Right lung (tissue), 2 donors: ENCODE measurements at regions not wholly inside any gene's neighbourhood (a gene's known extent, or its start where the extent isn't known, plus 50 kb on each side); places are given as distances from the start of the nearest gene placed in this dataset.
"Not testable (repeated sequence)": the region's sequence is repeated elsewhere in the genome, so short reads cannot be mapped to it uniquely, and the experiment has no call there.

Source experiments
- DNase-seq, 2 donors: peaks; one replicate each; pipeline ENCODE4 v3.0.0-alpha.2; 2013

DNA sequence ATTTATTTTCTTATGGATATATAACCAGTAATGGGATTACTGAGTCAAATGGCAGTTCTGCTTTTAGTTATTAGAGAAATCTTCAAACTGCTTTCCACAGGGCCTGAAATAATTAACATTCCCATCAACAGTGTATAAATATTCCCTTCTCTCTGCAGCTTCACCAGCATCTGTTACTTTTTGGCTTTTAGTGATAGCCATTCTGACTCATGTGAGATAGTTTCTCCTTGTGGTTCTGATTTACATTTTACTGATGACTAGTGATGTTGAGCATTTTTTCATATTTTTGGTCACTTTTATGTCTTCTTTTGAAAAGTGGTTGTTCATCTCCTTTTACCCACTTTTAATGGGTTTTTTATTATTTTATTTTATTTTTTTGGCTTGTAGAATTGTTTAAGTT lies 1290.3 kb upstream of the CDH9 start:
- no peak for DNase-seq

GRCh38 chr5:28324174-28324573 lies 1285.8 kb upstream of the CDH9 start:
- no peak for DNase-seq

DNA sequence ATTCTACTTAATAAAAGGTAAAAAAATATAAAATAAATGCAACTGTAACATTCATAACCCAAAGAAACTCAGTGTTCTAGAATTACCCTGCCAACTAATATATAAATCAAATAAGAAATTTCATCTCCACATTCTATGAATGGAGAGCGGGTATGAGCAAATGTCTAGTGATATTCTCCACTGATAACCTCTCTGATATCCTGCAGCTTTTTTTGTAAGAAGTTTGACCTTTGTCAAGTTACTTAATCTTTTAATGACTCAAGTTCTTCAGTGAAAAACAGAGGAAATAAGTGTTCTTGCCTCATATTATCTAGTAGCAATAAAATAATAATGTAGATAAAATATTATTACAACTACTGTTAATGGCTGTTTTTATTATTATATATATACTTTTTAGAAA lies 1275.6 kb upstream of the CDH9 start:
- DNase-seq = no peak

DNA sequence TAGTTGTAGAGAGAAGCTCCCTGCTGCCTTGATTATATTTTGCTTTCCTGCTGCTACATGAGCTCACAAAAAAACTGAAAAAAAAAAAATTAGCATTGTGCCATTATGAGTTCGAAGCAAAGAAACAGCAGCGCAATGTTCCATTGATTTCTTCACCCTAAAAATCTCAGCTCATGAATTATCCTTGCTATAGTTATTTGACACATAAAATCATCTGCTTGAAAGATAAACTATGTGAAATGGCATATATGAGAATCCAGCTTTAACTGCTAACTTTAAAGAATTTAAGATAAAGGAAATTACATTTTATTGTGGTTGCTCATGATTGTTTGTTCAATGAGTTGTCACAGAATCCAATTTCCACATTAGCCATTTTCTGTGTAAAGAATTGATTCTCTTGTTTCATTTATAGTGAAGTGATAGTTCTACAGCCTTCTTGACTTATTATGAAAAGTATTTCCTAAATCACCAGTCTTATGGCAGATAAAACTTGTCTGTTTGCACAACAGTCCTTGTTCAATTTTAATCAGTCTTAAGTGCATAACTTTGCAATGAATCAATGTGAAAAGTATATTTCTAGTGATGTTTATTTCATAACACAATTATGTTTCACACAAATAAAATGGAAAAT lies 1275.0 kb upstream of the CDH9 start:
- no peak for DNase-seq

- no peak for DNase-seq
Measured at GRCh38 chr5:28310696-28311095, 1272.3 kb upstream of the CDH9 start.

- DNase-seq = no peak
Measured at GRCh38 chr5:28305891-28306290, 1267.5 kb upstream of the CDH9 start.

GRCh38 chr5:28301712-28302111 lies 1263.3 kb upstream of the CDH9 start:
- no peak for DNase-seq

DNA sequence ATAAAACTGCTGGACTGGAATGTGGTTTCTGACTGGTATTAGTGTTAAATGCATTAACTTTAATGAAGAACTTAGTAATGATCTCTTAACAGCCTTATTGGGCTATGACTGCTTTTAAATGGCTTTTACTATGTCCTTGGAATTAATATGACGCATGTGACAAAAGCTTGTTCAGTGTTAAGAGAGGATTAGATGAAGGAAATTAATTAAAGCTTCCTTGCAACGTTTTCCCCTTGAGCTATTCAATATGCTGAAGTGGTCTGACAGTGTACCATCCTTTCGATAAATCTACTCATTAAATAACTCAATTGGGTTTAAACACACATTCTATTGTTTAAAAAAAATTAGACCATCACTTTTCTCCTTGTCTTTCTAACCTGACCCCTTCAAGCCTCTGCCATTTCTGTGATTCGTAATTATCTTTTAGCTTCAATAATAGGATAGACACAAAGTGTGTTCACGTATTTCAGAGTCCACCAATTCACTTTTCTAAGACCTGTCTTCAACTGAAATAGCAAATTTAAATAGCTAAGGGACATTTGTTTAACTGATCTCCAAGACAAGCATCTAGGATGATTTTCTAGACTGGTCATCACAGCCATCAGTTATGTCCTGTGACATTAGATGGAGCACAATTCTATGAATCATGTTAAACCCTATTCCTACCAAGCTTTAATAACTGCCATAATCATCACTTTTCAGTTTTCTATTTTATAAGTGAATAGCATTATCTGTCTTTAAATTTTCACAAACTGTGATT lies 1258.0 kb upstream of the CDH9 start:
- DNase-seq = no peak

DNA sequence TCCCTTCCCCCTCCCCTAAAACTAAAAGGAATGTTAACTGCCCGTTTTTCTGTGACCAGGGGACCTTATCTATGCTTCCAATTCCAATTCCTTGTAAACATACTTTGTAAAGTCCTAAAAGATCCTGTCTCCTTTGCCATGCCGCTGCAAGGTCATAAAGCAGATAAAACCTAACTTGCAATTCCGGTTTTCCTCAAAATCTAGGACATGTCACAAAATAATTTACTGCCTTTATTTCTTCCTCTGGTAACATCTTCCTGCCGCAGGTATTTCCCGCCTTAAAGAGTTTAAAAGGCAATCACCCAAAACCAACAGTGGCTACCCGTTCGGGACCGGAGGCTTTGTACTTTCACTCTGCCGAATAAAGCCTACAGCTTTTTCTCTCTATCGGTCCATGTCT lies 1248.6 kb upstream of the CDH9 start:
- DNase-seq = not testable (repeated sequence)

DNA sequence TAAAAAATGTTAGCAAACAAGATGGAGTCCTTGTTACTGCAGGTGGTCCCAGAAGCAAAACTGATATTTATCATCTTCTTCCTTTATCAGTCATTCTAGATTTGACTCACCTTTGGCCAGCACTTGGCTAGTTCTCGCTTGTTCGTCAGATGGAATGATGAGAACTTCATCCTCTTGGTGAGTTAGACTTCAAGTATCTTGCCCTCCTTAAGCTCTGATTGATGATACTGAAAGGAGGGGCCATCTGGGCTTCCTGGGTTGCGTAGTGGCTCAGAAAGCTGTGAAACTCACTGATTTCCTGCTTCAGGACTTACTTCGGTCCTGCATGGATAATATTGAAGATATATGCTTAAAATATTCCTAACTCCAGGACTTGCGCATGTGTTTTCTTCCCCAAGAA lies 1248.2 kb upstream of the CDH9 start:
- DNase-seq = no peak

DNA sequence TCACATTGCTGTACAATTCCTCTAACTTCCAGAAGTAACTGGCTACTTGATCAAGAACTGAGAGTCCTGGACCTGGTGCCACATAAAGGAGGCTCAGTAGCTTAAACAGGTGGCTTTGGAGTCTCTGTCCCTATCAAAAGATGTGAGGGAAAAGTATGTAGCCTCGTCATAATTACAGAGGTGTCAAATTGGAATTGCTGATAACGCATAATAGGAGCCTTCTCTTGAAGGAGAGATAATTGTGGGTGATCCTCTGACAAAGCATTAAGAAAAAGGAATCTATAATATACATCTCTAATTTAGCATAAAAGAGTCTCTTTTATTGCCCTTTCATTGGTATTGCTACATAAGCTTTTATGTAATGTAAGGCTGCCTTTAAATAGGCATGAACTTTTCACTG lies 1246.4 kb upstream of the CDH9 start:
- DNase-seq = no peak

GRCh38 chr5:28281351-28281750 lies 1243.0 kb upstream of the CDH9 start:
- DNase-seq = no peak

GRCh38 chr5:28275931-28276330 lies 1237.5 kb upstream of the CDH9 start:
- DNase-seq = no peak

GRCh38 chr5:28269978-28270377 lies 1231.6 kb upstream of the CDH9 start:
- no peak for DNase-seq

DNA sequence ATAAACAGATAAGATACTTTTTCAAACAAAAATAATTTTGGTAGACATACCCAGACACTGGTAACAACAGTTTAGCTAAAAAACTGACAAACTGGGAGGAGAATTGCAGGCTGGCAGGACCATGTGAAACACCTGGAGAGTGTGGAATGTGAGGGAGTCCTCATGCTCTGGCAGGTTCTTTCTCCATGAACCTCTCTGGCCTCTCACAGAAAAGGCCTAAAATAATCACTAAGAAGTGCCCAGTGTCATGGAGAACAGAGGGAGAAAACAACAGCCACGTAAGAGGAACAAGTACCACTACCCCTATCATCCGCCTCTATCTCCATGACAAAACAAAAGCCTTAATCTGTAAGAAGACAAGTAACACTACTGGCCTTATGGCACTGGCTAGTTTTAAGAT lies 1227.5 kb upstream of the CDH9 start:
- no peak for DNase-seq

DNA sequence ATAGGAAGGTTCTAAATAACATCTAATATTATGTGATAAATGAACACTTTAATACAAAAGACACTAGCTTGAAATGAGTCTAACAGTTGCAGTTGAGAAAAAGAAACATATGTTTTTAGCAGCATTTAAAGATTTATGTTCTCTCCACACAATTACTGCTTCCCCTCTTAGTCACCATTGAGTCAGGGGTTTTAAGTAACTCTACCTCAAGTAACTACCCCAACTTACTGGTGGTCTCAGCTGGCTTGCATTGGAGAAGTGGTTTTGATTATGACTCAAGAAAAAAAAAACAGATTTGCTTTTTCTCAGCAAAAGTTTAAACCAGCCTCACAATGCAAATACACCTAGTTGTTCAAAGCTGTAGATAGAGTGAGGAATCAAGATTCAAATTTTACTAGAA lies 1216.5 kb upstream of the CDH9 start:
- no peak for DNase-seq

DNA sequence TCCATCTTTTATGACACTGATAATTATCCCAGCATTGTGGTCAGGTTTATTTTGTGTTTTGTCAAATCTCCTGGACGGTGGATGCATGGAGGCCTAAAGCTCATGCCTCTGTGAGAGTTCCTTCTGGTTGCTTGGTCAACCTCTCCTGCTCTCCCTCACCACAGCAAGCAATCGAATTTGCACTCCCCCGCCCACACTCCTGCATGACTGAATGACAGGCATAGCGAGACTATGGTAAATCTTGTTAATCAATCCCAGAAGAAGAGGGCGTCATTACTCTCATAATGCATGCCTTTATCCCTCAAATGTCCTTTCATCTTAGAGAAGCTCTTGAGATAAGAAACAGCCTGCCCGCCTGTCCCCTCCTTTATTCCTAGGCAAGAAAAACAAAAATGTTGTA lies 1215.0 kb upstream of the CDH9 start:
- no peak for DNase-seq

DNA sequence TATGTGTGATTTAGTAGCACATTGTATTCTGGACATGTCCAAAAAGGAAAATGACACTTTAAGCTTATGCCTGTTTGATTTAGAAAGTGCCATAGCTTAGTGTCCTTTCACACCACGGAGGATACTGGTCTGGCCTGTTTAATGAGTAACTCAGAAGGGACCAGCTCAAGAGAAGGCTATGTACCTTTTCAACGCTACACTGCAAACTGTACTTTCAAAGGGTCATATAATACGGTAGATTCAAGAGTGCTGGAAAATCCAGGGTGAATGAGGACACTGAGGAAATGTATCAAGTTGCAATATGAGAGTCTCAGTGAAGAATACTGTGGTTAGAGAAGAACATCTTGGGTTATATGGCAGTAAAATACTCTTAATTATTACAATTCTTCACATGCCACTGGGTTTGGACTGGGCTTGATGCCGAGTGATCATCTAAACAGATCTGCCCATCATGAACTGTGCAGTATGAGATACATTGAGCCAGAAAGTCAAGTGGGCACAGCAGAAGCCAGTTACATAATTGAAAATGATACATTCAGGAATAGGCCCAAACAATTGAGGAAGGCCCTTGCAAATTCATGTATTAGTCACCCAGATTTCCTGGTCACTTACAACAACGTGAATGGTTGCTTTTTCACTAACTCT lies 1211.5 kb upstream of the CDH9 start:
- DNase-seq = no peak

GRCh38 chr5:28234356-28234968 lies 1196.1 kb upstream of the CDH9 start:
- DNase-seq = no peak

GRCh38 chr5:28226407-28226806 lies 1188.0 kb upstream of the CDH9 start:
- no peak for DNase-seq

- DNase-seq = no peak
Measured at GRCh38 chr5:28219539-28219938, 1181.2 kb upstream of the CDH9 start.

DNA sequence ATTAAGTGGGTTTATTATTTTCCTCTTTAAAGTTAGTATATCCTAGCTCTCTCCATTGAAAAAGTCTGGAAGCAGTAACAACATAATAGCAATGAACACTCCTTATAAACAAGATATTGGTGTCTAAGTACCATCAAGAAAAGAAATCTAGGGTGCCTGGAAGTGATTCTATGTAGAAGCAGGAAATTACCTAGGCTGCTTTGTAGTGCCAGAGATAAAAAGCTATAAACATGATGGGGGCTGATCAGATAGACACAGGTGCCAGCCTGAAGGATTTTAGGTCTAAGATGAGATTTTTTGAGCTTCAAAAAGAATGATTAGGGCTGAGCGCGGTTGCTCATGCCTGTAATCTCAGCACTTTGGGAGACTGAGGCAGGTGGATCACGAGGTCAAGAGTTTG lies 1179.3 kb upstream of the CDH9 start:
- DNase-seq = no peak

GRCh38 chr5:28216939-28217360 lies 1178.6 kb upstream of the CDH9 start:
- no peak for DNase-seq
